ENCODE measurements at regions not wholly inside any gene's neighbourhood (a gene's known extent, or its start where the extent isn't known, plus 50 kb on each side); places are given as distances from the start of the nearest gene placed in this dataset.

GRCh38 chr11:16528639-16529038 is 172.3 kb upstream of the SOX6 start:
- TF ChIP-seq FOXA2 (IDR thresholded peaks at IDR 0.05) (no peak), TAF1 (conservative IDR thresholded peaks at IDR 0.05) (no peak), JUND (IDR thresholded peaks at IDR 0.05) (no peak), MAX (IDR thresholded peaks at IDR 0.05) (no peak), RAD21 (IDR thresholded peaks at IDR 0.05) (no peak), REST (IDR thresholded peaks at IDR 0.05) (no peak), YY1 (IDR thresholded peaks at IDR 0.05) (no peak)
- TF ChIP-seq, protein P1, sequence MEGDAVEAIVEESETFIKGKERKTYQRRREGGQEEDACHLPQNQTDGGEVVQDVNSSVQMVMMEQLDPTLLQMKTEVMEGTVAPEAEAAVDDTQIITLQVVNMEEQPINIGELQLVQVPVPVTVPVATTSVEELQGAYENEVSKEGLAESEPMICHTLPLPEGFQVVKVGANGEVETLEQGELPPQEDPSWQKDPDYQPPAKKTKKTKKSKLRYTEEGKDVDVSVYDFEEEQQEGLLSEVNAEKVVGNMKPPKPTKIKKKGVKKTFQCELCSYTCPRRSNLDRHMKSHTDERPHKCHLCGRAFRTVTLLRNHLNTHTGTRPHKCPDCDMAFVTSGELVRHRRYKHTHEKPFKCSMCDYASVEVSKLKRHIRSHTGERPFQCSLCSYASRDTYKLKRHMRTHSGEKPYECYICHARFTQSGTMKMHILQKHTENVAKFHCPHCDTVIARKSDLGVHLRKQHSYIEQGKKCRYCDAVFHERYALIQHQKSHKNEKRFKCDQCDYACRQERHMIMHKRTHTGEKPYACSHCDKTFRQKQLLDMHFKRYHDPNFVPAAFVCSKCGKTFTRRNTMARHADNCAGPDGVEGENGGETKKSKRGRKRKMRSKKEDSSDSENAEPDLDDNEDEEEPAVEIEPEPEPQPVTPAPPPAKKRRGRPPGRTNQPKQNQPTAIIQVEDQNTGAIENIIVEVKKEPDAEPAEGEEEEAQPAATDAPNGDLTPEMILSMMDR (IDR thresholded peaks at IDR 0.05; ENCODE audit: low read depth, low read length, missing input control) = no peak
